Transverse colon (tissue), 4 donors: ENCODE measurements at regions not wholly inside any gene's neighbourhood (a gene's known extent, or its start where the extent isn't known, plus 50 kb on each side); places are given as distances from the start of the nearest gene placed in this dataset.
A peak's percentile ranks its signal among the peaks of the same experiment; 100 is the strongest.

Source experiments
- DNase-seq: peaks from one replicate; pipeline ENCODE4 v3.0.0-alpha.2; 2019
- H3K27ac ChIP-seq, 4 donors: fragments of 200-600 bp; sonication (generic); 2 replicates each; pipeline ENCODE4 v1.5.1; 2016 to 2018; ENCODE audit warnings: inconsistent platforms in 4 of 4
- H3K27me3 ChIP-seq: fragments of 200-600 bp; sonication (generic); 2 replicates; pipeline ENCODE4 v1.5.1; 2017; ENCODE audit warnings: inconsistent platforms
- H3K36me3 ChIP-seq, 4 donors: fragments of 200-600 bp; sonication (generic); 2 replicates each; pipeline ENCODE4 v1.5.1; 2017 to 2019; ENCODE audit warnings: inconsistent platforms in 4 of 4
- H3K4me1 ChIP-seq, 4 donors: fragments of 200-600 bp; sonication (generic); 2 replicates each; pipeline ENCODE4 v1.5.1; 2017 to 2020; ENCODE audit warnings: inconsistent platforms in 4 of 4
- H3K4me3 ChIP-seq, 4 donors: fragments of 200-600 bp; sonication (generic); 1 replicate in 1 of 4; 2 replicates in 3 of 4; pipeline versions ENCODE4 v1.5.1 to v1.6.1; 2017 to 2019; ENCODE audit warnings: inconsistent platforms in 4 of 4
- H3K9me3 ChIP-seq, 2 donors: fragments of 200-600 bp; sonication (generic); 2 replicates each; pipeline ENCODE4 v1.5.1; 2017 to 2019; ENCODE audit warnings: inconsistent platforms in 2 of 2
- CTCF ChIP-seq, 5 experiments: fragments of 200-600 bp in 3 of 5; fragments of 450-650 bp in 2 of 5; sonication (generic) in 3 of 5; IDR thresholded peaks; 1 replicate in 2 of 5; 2 replicates in 3 of 5; pipeline ENCODE4 v1.5.1; 2016 to 2017; ENCODE audit warnings: antibody characterized with exemption in 5 of 5, inconsistent platforms in 3 of 5, mild to moderate bottlenecking in 2 of 5, moderate library complexity in 1 of 5
- EP300 ChIP-seq: sonication (generic); formaldehyde crosslinking; IDR thresholded peaks from one replicate; pipeline ENCODE4 v1.6.1; 2017; ENCODE audit warnings: antibody characterized with exemption, low read depth
- POLR2A ChIP-seq: fragments of 450-650 bp; IDR thresholded peaks from one replicate; pipeline ENCODE4 v1.6.1; 2016; ENCODE audit warnings: antibody characterized with exemption, mild to moderate bottlenecking, moderate library complexity
- POLR2AphosphoS5 ChIP-seq, 3 donors: sonication (generic); formaldehyde crosslinking; IDR thresholded peaks; one replicate each; pipeline ENCODE4 v1.6.1; 2016; ENCODE audit warnings: antibody characterized with exemption in 3 of 3
- WGBS, 2 donors: methylation state at CpG; one replicate each; pipeline ENCODE4 v1.1.5; 2018; ENCODE audit warnings: low coverage in 1 of 2; 5-methylcytosine and 5-hydroxymethylcytosine counted together
- in situ Hi-C, 4 donors: fragments of 200-750 bp; cut with MboI; loops; one replicate each; pipeline versions ENCODE4 v1.15.0 to v1.15.1; 2017; ENCODE audit warnings: low sequenced_read_pairs in 3 of 4, low pct_ligation_motif_present in 1 of 4, low pct_unique_long_range_greater_than_20kb in 1 of 4
- intact Hi-C: fragments of 100-400 bp; cut with DNase I; formaldehyde crosslinking; loops from one replicate; pipeline ENCODE4 v1.15.1; 2023; ENCODE audit warnings: low total_unique reads

DNA sequence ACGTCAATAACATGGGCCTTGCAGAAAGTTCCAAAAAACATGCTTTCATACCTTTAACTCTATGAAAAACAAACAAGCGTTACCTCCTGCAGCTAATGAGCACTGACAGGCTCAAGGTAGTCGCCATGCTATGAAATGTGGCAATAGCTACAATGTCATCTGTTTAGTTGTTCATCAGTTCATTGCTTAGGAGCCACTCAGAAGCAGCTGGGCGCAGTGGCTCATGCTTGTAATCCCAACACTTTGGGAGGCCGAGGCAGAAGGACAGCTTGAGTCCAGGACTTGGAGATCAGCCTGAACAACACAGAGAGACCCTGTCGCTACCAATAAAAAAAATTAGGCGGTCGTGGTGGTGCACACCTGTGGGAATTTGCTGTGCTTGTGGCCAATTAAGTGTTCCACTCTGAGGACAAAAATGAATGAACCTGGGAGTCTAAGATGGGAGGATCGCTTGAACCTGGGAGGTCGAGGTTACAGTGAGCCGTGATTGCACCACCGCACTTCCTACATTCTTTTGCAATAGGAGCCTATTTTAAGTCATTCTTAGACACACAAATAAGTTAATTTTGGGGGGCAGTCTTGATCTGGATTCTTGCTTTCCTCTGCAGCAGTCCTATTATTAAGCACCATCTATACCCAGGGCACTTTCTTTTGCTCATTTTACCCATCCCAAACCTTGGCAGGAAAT is 276.2 kb upstream of the KLF14 start:
- in situ Hi-C loops, result no loop called here

DNA sequence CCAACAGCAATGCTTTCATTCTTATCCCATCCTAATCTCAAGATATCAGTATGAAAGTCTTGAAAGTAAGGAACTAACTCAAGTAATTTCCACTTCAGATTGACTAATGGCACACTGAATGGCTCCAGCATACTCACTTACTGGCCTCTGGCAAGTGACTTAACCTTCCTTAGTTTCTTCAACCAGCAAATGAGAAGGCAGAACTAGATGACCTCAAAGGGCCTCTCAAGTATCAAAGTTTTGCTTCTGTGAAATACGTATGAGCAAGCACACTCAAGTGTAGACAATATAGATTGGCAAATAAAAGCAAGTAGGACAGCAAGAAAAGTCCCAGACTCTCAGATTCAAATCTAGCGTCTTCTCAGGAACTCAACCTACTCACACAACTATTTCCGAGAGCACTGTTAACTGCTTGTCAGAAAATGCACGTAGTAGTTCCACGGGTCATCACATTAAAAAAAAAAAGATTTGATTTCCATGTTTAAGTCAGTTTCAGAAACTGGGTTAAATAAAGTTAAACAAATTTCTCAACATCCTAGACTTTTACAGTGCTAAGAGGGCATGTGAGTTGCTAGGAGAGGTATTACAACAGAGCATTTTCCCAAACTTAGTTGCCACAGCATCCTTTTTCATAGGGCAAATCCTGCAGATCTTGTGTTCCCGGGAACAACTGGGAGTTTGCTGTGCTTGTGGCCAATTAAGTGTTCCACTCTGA is 276.9 kb upstream of the KLF14 start:
- Histone ChIP-seq H3K4me1 (peaks cover 37 to 81% (median 52%) of the 10 kb centered on the region in 4 donors), H3K36me3 (no peaks in the 10 kb centered on the region), H3K27me3 (no peaks in the 10 kb centered on the region), H3K9me3 (no peaks in the 10 kb centered on the region), H3K27ac (peak overlapping the region; percentile 55 to 67 (median 60)), H3K4me3 (no peak overlapping the region)
- no peak for DNase-seq
- in situ Hi-C loops (no loop called here), intact Hi-C loops (no loop called here)
- WGBS, 2 donors, result 58 to 81% methylated on average over 5 to 6 of the region's 6 CpGs
- TF ChIP-seq POLR2AphosphoS5 (IDR thresholded peaks at IDR 0.05), result no peak
- no peak for TF ChIP-seq POLR2A
- TF ChIP-seq EP300, result no peak
- TF ChIP-seq CTCF (IDR thresholded peaks at IDR 0.05), result no peak

More for the DNA sequence above, 276.2 kb upstream of the KLF14 start:
- Histone ChIP-seq H3K27me3 (no peaks in the 10 kb centered on the region), H3K9me3 (no peaks in the 10 kb centered on the region), H3K27ac (peak overlapping the region; percentile 55 to 67 (median 60)), H3K4me3 (no peak overlapping the region), H3K36me3 (no peaks in the 10 kb centered on the region), H3K4me1 (peaks cover 37 to 80% (median 53%) of the 10 kb centered on the region in 4 donors)
- WGBS, 2 donors, result 79 to 87% methylated on average over 7 to 12 of the region's 12 CpGs
- TF ChIP-seq POLR2A (no peak), CTCF (IDR thresholded peaks at IDR 0.05) (no peak), POLR2AphosphoS5 (IDR thresholded peaks at IDR 0.05) (peak in 1 of 3 donors; percentile 10), EP300 (no peak)
- no peak for DNase-seq
- intact Hi-C loops, result no loop called here

DNA sequence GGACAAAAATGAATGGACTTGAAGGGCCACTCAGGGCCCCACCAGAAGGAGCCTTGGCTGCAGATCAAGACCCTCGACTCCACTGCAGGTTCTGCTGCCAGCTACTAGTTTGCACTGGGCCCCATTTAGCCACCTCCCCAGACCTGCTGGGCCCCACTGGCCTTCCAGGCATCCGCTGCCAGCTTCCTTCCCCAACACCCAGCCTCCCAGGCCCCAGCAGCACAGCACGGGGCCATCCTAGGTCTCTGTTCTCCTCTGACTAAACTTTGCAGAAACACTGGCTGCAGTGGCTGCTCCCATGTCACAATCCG is 277.4 kb upstream of the KLF14 start:
- TF ChIP-seq POLR2A (no peak), CTCF (IDR thresholded peaks at IDR 0.05) (no peak), POLR2AphosphoS5 (IDR thresholded peaks at IDR 0.05) (no peak), EP300 (no peak)
- in situ Hi-C loops, result no loop called here
- Histone ChIP-seq H3K9me3 (no peaks in the 10 kb centered on the region), H3K36me3 (no peaks in the 10 kb centered on the region), H3K4me3 (no peak overlapping the region), H3K27ac (peak overlapping the region; percentile 55 to 67 (median 60)), H3K4me1 (peaks cover 35 to 83% (median 52%) of the 10 kb centered on the region in 4 donors), H3K27me3 (no peaks in the 10 kb centered on the region)
- intact Hi-C loops, result no loop called here
- no peak for DNase-seq
- 68% methylated on average over 4 of the region's 4 CpGs; no CpG with 5 or more reads in 1 of the 2 donors for WGBS, 2 donors

GRCh38 chr7:131011976-131012375 is 278.0 kb upstream of the KLF14 start:
- intact Hi-C loops, result no loop called here
- no peak for DNase-seq
- Histone ChIP-seq H3K4me1 (peaks cover 31 to 83% (median 47%) of the 10 kb centered on the region in 4 donors), H3K4me3 (no peak overlapping the region), H3K9me3 (no peaks in the 10 kb centered on the region), H3K36me3 (no peaks in the 10 kb centered on the region), H3K27me3 (no peaks in the 10 kb centered on the region), H3K27ac (peak overlapping the region; percentile 61 to 68 (median 66))
- WGBS, 2 donors, result 39 to 48% methylated on average over 4 of the region's 4 CpGs
- in situ Hi-C loops, result no loop called here
- TF ChIP-seq EP300 (no peak), POLR2AphosphoS5 (IDR thresholded peaks at IDR 0.05) (peak in 2 of 3 donors; percentile 64 to 71)
